ENCODE measurements at regions not wholly inside any gene's neighbourhood (a gene's known extent, or its start where the extent isn't known, plus 50 kb on each side); places are given as distances from the start of the nearest gene placed in this dataset.
A peak's percentile ranks its signal among the peaks of the same experiment; 100 is the strongest.

GRCh38 chr13:85243831-85244230 lies 555.4 kb downstream of the SLITRK6 start:
- TF ChIP-seq EZH2 (IDR thresholded peaks at IDR 0.05; ENCODE audit: low read length, missing control alignments): no peak
- TF ChIP-seq, protein P1, sequence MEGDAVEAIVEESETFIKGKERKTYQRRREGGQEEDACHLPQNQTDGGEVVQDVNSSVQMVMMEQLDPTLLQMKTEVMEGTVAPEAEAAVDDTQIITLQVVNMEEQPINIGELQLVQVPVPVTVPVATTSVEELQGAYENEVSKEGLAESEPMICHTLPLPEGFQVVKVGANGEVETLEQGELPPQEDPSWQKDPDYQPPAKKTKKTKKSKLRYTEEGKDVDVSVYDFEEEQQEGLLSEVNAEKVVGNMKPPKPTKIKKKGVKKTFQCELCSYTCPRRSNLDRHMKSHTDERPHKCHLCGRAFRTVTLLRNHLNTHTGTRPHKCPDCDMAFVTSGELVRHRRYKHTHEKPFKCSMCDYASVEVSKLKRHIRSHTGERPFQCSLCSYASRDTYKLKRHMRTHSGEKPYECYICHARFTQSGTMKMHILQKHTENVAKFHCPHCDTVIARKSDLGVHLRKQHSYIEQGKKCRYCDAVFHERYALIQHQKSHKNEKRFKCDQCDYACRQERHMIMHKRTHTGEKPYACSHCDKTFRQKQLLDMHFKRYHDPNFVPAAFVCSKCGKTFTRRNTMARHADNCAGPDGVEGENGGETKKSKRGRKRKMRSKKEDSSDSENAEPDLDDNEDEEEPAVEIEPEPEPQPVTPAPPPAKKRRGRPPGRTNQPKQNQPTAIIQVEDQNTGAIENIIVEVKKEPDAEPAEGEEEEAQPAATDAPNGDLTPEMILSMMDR (conservative IDR thresholded peaks at IDR 0.05 in 1 of 2, IDR thresholded peaks at IDR 0.05 in 1 of 2; ENCODE audit: low read depth in 1 of 2, low read length in 2 of 2): no peak
- H3K9me3 ChIP-seq (ENCODE audit: control insufficient read depth, insufficient read depth, low read depth, low read length): no peaks in the 10 kb centered on the region
- H3K4me3 ChIP-seq (replicated peaks in 1 of 4; ENCODE audit: control extremely low read depth in 1 of 4, insufficient read depth in 1 of 4, low read depth in 3 of 4, low read length in 4 of 4): no peak overlapping the region
- DNase-seq (ENCODE audit: low read depth in 2 of 2): peak in 1 of 2 donors; percentile 3
- H3K79me2 ChIP-seq (ENCODE audit: control insufficient read depth, insufficient read depth, low read length): no peaks in the 10 kb centered on the region
- no peaks in the 10 kb centered on the region for H4K20me1 ChIP-seq (ENCODE audit: control insufficient read depth, extremely low read depth, insufficient read depth, low read length)
- no peaks in the 10 kb centered on the region for H3K4me1 ChIP-seq (ENCODE audit: control insufficient read depth, extremely low read depth, insufficient read depth, low read length)
- H3K9ac ChIP-seq (ENCODE audit: insufficient read depth, low read length): no peak overlapping the region
- H3K27ac ChIP-seq (ENCODE audit: insufficient read depth, low read length): no peak overlapping the region
- H2AFZ ChIP-seq (ENCODE audit: low read length): no peak overlapping the region
- no peaks in the 10 kb centered on the region for H3K27me3 ChIP-seq (ENCODE audit: control insufficient read depth, insufficient read depth, low read length)
- no peak overlapping the region for H3K4me2 ChIP-seq (ENCODE audit: extremely low read depth, insufficient read depth, low read length)
- H3K36me3 ChIP-seq (ENCODE audit: control insufficient read depth, insufficient read depth, low read length): no peaks in the 10 kb centered on the region

DNA sequence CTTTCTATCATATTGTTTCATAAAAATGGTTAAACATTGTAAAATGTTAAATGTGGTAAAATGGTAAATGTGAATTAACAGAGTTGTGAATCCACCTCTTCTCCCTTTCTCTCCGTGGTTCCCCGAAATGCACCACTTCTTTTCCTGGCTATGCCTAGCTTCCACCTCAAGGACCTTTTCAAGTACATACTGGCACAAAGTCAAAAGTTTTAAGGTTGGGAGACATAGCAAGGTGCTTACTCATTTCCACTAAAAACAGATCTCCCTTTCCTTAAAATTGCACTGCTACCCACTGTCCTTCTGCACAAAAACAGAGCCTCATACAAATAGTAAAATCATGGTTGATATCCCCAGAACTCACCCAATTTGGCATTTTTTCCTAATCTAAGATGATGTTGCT lies 558.2 kb downstream of the SLITRK6 start:
- Histone ChIP-seq H3K36me3 (ENCODE audit: control insufficient read depth, insufficient read depth, low read length) (no peaks in the 10 kb centered on the region), H3K4me3 (replicated peaks in 1 of 4; ENCODE audit: control extremely low read depth in 1 of 4, insufficient read depth in 1 of 4, low read depth in 3 of 4, low read length in 4 of 4) (no peak overlapping the region), H3K79me2 (ENCODE audit: control insufficient read depth, insufficient read depth, low read length) (no peaks in the 10 kb centered on the region), H4K20me1 (ENCODE audit: control insufficient read depth, extremely low read depth, insufficient read depth, low read length) (no peaks in the 10 kb centered on the region), H3K9me3 (ENCODE audit: control insufficient read depth, insufficient read depth, low read depth, low read length) (no peaks in the 10 kb centered on the region), H3K4me1 (ENCODE audit: control insufficient read depth, extremely low read depth, insufficient read depth, low read length) (no peaks in the 10 kb centered on the region), H3K4me2 (ENCODE audit: extremely low read depth, insufficient read depth, low read length) (no peak overlapping the region), H3K27me3 (ENCODE audit: control insufficient read depth, insufficient read depth, low read length) (no peaks in the 10 kb centered on the region), H2AFZ (ENCODE audit: low read length) (no peak overlapping the region), H3K27ac (ENCODE audit: insufficient read depth, low read length) (no peak overlapping the region), H3K9ac (ENCODE audit: insufficient read depth, low read length) (no peak overlapping the region)
- TF ChIP-seq EZH2 (IDR thresholded peaks at IDR 0.05; ENCODE audit: low read length, missing control alignments): no peak
- TF ChIP-seq, protein P1 (conservative IDR thresholded peaks at IDR 0.05 in 1 of 2, IDR thresholded peaks at IDR 0.05 in 1 of 2; ENCODE audit: low read depth in 1 of 2, low read length in 2 of 2): no peak
- peak; percentile 34 to 80 for DNase-seq (ENCODE audit: low read depth in 2 of 2)

- Histone ChIP-seq H3K4me3 (replicated peaks in 1 of 4; ENCODE audit: control extremely low read depth in 1 of 4, insufficient read depth in 1 of 4, low read depth in 3 of 4, low read length in 4 of 4) (no peak overlapping the region), H3K36me3 (ENCODE audit: control insufficient read depth, insufficient read depth, low read length) (no peaks in the 10 kb centered on the region), H3K27ac (ENCODE audit: insufficient read depth, low read length) (no peak overlapping the region), H3K9me3 (ENCODE audit: control insufficient read depth, insufficient read depth, low read depth, low read length) (no peaks in the 10 kb centered on the region), H3K27me3 (ENCODE audit: control insufficient read depth, insufficient read depth, low read length) (no peaks in the 10 kb centered on the region), H2AFZ (ENCODE audit: low read length) (no peak overlapping the region), H3K79me2 (ENCODE audit: control insufficient read depth, insufficient read depth, low read length) (no peaks in the 10 kb centered on the region), H4K20me1 (ENCODE audit: control insufficient read depth, extremely low read depth, insufficient read depth, low read length) (no peaks in the 10 kb centered on the region), H3K4me2 (ENCODE audit: extremely low read depth, insufficient read depth, low read length) (no peak overlapping the region), H3K4me1 (ENCODE audit: control insufficient read depth, extremely low read depth, insufficient read depth, low read length) (no peaks in the 10 kb centered on the region), H3K9ac (ENCODE audit: insufficient read depth, low read length) (no peak overlapping the region)
- no peak for TF ChIP-seq EZH2 (IDR thresholded peaks at IDR 0.05; ENCODE audit: low read length, missing control alignments)
- TF ChIP-seq, protein P1 (conservative IDR thresholded peaks at IDR 0.05 in 1 of 2, IDR thresholded peaks at IDR 0.05 in 1 of 2; ENCODE audit: low read depth in 1 of 2, low read length in 2 of 2): no peak
- DNase-seq (ENCODE audit: low read depth in 2 of 2): peak; percentile 66 to 71
Measured at GRCh38 chr13:85236413-85236812, 562.8 kb downstream of the SLITRK6 start.
